ENCODE measurements at regions not wholly inside any gene's neighbourhood (a gene's known extent, or its start where the extent isn't known, plus 50 kb on each side); places are given as distances from the start of the nearest gene placed in this dataset.
A peak's percentile ranks its signal among the peaks of the same experiment; 100 is the strongest.

GRCh38 chr12:107325075-107325608 is 231.8 kb upstream of the CRY1 start:
- no peak for DNase-seq

- no peak for DNase-seq
Measured at GRCh38 chr12:107326237-107326636, 232.9 kb upstream of the CRY1 start.

- DNase-seq: no peak
Measured at GRCh38 chr12:107327651-107328182, 234.4 kb upstream of the CRY1 start.

- DNase-seq: peak; percentile 55
Measured at GRCh38 chr12:107328442-107329133, 235.2 kb upstream of the CRY1 start.

GRCh38 chr12:107329569-107330324 is 236.4 kb upstream of the CRY1 start:
- DNase-seq: no peak

GRCh38 chr12:107330831-107331431 is 237.6 kb upstream of the CRY1 start:
- DNase-seq: peak; percentile 51

GRCh38 chr12:107331471-107331870 is 238.1 kb upstream of the CRY1 start:
- no peak for DNase-seq

- no peak for DNase-seq
Measured at GRCh38 chr12:107331912-107332311, 238.6 kb upstream of the CRY1 start.

GRCh38 chr12:107332743-107333142 is 239.4 kb upstream of the CRY1 start:
- no peak for DNase-seq

GRCh38 chr12:107335802-107336570 is 242.6 kb upstream of the CRY1 start:
- no peak for DNase-seq

- no peak for DNase-seq
Measured at GRCh38 chr12:107336695-107337094, 243.3 kb upstream of the CRY1 start.

- peak; percentile 49 for DNase-seq
Measured at GRCh38 chr12:107337346-107338095, 244.2 kb upstream of the CRY1 start.

GRCh38 chr12:107339487-107339886 is 246.1 kb upstream of the CRY1 start:
- DNase-seq: no peak

- no peak for DNase-seq
Measured at GRCh38 chr12:107339932-107340331, 246.6 kb upstream of the CRY1 start.

- DNase-seq: no peak
Measured at GRCh38 chr12:107340898-107341297, 247.5 kb upstream of the CRY1 start.

- DNase-seq: no peak
Measured at GRCh38 chr12:107344035-107344808, 250.9 kb upstream of the CRY1 start.

- DNase-seq: no peak
Measured at GRCh38 chr12:107347261-107347660, 253.9 kb upstream of the CRY1 start.

GRCh38 chr12:107349008-107349747 is 255.8 kb upstream of the CRY1 start:
- DNase-seq: no peak

GRCh38 chr12:107349839-107350238 is 256.5 kb upstream of the CRY1 start:
- no peak for DNase-seq

GRCh38 chr12:107351109-107351508 is 257.8 kb upstream of the CRY1 start:
- no peak for DNase-seq
